Fibroblast of skin of scalp (primary cell): ENCODE measurements at regions not wholly inside any gene's neighbourhood (a gene's known extent, or its start where the extent isn't known, plus 50 kb on each side); places are given as distances from the start of the nearest gene placed in this dataset.
A peak's percentile ranks its signal among the peaks of the same experiment; 100 is the strongest.
"Not testable (repeated sequence)": the region's sequence is repeated elsewhere in the genome, so short reads cannot be mapped to it uniquely, and the experiment has no call there.

Experiments used
- DNase-seq: peaks from one replicate; pipeline ENCODE4 v3.0.0-alpha.2; 2013

DNA sequence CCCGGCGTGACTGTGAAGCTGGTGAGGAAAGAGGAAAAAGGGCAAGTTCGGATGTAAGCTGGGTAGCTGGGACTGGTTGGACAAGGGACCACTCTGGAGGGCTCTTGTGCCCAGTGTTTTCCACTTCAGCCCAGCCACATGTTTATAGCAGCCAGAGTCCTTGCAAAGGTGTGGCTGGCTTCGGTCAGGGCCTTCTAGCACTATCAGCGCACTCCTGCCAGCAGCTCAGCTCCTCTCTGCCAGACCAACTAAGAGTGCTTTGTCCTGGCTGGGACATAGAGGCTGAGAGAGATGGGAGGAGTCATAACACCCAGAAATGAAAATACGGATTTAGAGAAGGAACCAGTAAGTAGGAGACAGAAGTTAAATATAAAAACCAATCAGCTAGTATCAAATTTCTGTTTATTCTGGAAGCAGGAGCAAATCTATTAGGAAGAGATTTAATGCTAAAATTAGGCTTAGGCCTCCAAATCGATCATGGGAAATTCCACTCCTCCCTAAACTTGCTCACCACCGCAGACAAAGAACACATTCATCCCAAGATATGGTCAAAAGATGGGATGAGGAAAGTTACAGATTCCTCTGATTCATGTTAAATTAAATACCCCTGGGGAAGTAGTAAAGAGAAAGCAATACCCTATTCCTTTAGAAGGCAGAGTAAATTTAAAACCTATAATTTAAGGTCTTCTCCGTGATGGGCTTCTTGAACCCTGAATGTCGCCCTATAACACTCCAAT lies 135.0 kb downstream of the RALA start:
- no peak for DNase-seq

DNA sequence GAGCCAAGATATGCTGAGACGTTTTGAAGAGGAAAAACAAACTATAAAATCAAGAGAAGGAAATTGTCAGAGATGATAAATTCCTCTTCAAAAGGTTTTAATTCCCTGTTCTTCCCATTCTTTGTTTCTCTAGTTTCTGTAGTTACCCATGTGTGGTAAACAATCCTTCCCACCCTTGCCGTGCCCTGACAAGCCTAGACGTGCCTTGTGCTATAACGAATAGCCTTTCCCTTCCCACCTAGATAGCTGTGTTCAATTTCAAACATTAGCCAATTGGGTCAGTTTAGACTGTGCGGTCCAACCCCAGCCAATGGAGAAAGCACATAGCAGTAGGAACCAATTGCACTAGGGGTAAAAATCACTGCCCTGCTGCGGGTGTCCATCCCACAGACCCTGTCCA lies 138.1 kb downstream of the RALA start:
- no peak for DNase-seq

- peak; percentile 33 for DNase-seq
Measured at GRCh38 chr7:39762466-39762865, 139.1 kb downstream of the RALA start.

DNA sequence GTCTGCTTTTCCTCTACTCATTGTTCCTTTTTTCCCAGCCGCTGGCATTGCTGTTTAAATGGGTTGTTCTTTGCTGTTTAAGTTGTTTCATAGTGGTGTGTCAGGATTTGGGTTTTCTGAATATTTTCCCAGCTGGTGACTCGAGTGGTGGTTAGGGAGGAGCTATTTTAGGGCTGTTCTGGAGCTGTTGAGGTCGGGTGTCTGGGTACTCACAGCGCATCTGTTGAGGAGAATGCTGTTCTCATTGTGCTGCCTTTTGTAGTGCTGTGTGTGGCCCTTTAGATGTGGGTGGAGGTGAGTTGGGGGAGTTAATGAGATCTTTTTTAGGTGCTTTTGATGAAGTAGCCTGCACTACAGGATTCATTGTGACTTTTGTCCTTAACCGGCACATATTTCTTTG lies 139.5 kb downstream of the RALA start:
- DNase-seq, result peak; percentile 56

DNA sequence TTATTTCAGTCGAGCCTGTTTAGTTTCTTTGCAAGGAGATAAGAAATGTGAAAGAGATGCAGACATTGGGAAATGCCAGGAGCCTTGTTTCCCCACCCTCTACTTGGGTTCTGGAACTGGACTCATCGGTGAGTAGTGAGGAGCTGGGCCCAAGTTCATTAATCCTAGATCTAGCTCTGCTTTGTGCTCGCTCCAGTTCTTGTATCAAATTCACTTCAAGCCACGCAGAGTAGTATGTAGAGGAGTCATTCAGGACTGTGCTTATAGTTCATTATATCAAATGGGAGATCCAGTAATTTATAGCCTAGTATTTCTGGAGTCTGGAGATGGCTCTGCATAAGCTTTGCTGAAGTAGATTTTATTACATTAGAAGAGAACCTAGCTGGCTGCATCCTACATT lies 142.5 kb downstream of the RALA start:
- DNase-seq, result not testable (repeated sequence)

DNA sequence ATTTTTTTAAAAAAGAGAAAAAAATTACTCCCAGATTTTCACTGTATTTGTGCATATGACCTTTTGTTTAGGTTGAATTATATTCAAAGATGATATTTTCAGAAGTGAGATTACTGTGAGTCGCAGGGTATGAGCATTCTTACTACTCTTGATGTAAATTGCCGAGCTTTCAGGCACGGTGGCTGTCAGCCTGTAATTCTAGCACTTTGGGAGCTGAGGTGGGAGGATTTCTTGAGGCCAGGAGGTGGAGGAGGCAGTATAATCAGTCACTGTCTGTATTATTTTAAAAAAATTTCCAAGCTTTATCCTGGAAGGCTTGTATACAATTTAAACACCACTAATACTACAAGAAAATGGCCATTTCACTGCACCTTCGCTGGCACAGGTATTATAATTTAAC lies 145.1 kb downstream of the RALA start:
- not testable (repeated sequence) for DNase-seq

GRCh38 chr7:39774341-39774851 lies 151.0 kb downstream of the RALA start:
- DNase-seq, result not testable (repeated sequence)

- peak; percentile 6 for DNase-seq
Measured at GRCh38 chr7:39781557-39781956, 158.2 kb downstream of the RALA start.

- not testable (repeated sequence) for DNase-seq
Measured at GRCh38 chr7:39786440-39786839, 163.1 kb downstream of the RALA start.

- DNase-seq, result not testable (repeated sequence)
Measured at GRCh38 chr7:39791035-39791434, 159.0 kb upstream of the CDK13 start.

DNA sequence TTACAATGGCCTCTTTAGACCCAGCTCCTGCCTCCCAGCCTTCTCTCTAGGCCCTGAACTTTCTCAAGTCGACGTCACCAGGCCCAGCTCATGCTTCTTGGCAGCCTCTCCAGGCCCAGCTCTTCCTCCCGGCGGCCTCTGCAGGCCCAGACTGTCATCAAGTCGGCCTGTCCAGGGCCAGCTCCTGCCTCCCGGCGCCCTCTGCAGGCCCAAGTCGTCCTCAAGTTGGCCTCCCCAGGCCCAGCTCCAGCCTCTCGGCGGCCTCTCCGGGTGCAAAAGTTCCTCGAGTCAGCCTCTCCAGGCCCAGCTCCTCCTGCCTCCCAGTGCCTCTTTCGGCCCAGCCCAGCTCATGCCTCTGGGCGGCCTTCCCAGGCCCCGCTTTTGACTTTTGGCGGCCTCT lies 158.1 kb upstream of the CDK13 start:
- peak; percentile 19 for DNase-seq

DNA sequence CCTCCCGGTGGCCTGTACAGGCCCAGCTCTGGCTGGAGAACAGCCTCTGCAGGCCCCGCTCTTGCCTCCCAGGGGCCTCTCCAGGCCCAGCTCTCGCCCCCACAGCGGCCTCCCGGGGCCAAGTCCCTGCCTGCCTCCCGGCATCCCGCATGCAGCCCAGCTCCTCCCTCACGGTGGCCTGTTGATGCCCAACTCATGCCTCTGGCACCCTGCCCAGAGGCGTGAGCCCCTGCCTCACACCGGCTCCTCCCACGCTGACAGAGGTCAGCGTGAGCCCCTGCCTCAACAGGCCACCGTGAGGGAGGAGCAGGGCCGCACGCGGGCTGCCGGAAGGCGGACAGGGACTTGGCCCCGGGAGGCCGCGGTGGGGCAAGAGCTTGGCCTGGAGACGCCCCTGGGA lies 157.0 kb upstream of the CDK13 start:
- DNase-seq, result not testable (repeated sequence)

DNA sequence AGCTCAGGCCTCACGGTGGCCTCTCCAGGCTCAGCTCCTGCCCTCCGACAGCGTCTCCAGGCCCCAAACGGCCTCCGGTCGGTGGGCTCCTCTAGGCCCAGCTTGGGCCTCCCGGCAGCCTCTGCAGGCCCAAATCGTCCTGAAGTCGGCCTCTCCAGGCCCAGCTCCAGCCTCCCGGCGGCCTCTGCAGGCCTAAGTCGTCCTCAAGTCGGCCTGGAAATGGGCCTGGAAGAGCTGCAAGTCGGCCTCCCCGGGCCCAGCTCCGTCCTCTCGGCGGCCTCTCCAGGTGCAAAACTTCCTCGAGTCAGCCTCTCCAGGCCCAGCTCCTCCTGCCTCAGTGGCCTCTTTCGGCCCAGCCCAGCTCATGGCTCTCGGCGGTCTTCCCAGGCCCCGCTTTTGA lies 156.2 kb upstream of the CDK13 start:
- not testable (repeated sequence) for DNase-seq

- not testable (repeated sequence) for DNase-seq
Measured at GRCh38 chr7:39796947-39797346, 153.1 kb upstream of the CDK13 start.

DNA sequence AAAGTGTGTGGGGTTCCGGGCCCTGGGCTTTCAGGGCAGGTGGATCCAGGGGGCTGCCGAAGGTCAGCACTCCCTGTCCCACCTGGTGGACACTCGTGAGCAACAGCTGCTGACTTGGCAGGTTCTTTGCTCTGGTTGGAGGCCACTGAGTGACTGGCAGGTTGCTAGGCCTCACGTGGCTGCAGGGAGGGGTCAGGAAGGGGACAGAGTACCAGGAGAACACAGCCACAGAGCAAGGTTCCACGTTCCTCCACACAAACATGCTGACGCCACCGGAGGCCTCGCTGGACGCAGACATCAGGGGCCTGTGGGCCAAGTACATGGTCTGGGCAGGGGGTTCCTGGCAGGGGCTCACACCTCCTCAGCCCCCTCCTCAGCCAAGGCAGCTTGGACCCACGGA lies 152.0 kb upstream of the CDK13 start:
- DNase-seq, result not testable (repeated sequence)

DNA sequence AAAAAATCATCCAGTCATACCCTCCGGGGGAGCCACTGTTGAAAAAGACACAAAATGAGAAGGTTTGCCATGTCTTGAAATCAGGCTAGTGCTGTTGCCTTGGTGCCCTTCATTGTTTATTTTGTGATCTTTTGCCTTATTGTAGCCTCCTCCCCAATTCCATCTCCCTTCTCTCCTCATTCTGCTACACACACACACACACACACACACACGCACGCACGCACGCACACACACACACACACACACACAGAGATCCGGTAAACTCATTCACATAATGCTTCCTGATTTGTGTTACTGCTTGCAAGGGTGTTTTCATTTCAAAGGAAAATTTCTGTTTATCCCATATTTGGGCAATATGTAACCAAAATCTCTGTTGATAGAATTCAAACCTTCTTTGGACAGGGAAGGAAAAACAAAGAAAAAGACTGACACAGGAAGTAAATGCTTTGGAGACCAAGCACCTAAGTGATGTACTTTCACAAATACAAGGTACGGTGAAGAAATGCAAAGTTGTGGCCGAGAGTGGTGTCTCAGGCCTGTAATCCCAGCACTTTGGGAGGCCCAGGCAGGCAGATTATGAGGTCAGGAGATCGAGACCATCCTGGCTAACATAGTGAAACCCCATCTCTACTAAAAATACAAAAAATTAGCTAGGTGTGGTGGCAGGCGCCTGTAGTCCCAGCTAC lies 141.1 kb upstream of the CDK13 start:
- no peak for DNase-seq

GRCh38 chr7:39810204-39810642 lies 139.8 kb upstream of the CDK13 start:
- DNase-seq, result no peak

DNA sequence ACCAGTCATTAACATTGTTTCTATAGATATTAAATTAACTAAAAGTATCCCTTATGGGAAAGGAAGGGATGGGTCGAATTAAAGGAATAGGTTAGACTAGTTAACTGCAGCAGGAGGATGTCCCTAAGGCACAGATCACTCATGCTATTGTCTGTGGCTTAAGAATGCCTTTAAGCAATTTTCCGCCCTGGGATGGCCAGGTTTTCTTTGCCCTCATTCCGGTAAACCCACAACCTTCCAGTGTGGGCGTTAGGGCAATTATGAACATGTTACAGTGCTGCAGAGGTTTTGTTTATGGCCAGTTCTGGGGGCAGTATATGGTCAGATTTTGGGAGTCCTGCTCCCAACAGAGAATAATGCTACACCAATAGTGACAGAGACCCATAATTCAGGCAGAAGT lies 139.3 kb upstream of the CDK13 start:
- no peak for DNase-seq

DNA sequence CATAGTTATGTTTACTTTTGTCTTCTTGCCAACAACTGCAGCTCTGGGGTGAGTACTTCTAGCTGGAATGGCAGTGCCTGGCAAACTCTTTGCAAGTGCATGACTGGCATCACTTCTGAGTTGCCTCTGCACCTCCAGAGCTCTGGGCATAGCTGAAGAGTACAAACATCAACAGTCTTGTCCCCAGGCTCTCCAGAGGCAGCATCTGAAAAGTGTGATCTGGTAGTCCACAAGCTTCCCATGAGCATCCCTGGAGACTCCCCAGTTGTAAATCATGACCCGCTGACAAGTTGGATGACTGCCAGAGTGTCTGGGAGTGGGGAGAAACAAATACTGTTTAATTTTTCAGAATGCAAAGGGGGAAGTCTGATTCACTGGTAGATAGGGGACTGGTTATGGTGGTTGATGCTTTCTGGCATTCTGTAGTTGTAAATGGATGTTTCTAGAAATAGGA lies 138.9 kb upstream of the CDK13 start:
- DNase-seq, result peak; percentile 94

DNA sequence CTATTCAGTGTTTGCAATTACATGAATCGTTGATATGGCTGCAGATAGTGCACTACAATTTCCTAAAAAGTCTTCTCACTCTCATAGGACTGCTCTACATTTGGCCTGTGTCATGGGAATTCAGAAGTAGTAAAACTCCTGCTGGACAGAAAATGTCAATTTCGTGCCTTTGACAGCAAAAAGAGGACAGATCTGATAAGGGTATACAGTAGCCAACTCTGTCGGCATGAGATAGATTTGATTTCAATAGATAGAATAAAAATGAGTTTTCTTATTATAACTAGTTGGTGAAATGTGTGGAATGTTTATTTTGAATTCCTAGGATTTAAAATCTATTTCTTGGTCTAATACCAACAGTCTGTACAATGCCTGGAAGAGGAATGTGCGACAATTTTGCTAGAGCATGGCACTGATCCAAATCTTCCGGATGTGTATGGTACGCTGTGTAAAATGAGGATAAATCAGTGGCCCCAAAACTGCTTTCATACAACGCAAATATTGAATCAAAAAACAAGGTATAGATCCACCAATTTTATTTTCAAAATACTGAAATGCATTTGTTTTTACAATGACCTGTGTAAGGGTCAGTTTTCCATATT lies 133.5 kb upstream of the CDK13 start:
- DNase-seq, result peak; percentile 70

GRCh38 chr7:39819514-39819913 lies 130.5 kb upstream of the CDK13 start:
- DNase-seq, result no peak

DNA sequence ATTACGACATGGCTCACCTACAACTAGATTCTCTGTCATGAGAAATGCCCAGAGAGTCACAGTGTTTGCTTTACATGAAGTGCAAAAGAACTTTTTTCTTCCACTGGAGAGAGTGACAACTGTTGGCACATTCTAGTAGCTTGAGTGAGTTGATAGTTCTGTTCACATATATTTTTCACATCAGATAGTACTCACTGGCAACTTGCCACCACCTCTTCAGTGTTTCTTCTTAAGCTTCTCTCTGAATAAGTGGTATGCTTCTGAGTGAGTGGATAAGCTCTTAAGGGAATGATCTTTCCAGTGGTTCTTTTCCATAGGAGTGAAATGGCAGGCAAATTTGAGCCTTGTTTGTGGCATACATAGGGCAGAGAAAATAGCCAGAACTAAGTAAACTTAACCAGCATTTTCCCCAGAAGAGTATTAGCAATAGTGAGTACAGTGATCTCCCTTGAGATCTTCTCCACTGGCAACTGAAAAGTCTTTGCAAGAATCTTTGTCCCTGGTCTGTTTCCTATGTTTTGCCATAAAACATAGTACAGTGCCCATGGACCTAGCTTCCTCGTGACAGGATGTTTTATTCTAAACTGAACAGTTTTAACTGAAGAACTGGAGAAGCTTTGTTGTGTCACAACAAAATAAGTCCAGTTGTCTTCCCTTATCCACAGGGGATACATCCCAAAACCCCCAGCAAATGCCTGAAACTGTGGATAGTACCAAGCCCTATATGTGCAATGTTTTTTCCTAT lies 125.4 kb upstream of the CDK13 start:
- DNase-seq, result no peak
